H1 (cell line): ENCODE measurements at regions not wholly inside any gene's neighbourhood (a gene's known extent, or its start where the extent isn't known, plus 50 kb on each side); places are given as distances from the start of the nearest gene placed in this dataset.

Experiments
- CTCF ChIA-PET: fragments of 300-600 bp; sonication (Branson Sonifier 250); formaldehyde crosslinking; loops from one replicate; lab custom pipeline; 2021; ENCODE audit not compliant: partially characterized antibody; lab: Charles Lee
- POLR2A ChIA-PET: fragments of 300-600 bp; sonication (Branson Sonifier 250); formaldehyde crosslinking; loops from one replicate; lab custom pipeline; 2021; ENCODE audit warnings: inconsistent platforms; ENCODE audit not compliant: partially characterized antibody; lab: Charles Lee
- DNase-seq, 2 experiments: peaks; one replicate each; pipeline versions ENCODE4 v3.0.0 to v3.0.0-alpha.2; 2010 to 2022; ENCODE audit warnings: low spot score in 2 of 2, low read depth in 1 of 2, mixed read lengths in 1 of 2
- FAIRE-seq: peaks from 2 replicates; lab custom pipeline; 2011; peaks lifted over from hg19 to GRCh38; lab: Jason Lieb, UNC
- H2AFZ ChIP-seq: 2 replicates; pipeline ENCODE4 v1.8.1; 2012; ENCODE audit warnings: low read length, inconsistent platforms
- H2AK5ac ChIP-seq: 2 replicates; pipeline ENCODE4 v1.6.1; 2013; ENCODE audit warnings: low read depth, low read length
- H2BK120ac ChIP-seq: replicated peaks from 2 replicates; pipeline ENCODE3; 2013; ENCODE audit warnings: low read depth, low read length, inconsistent platforms
- H2BK12ac ChIP-seq: 2 replicates; pipeline ENCODE4 v1.6.1; 2013; ENCODE audit warnings: low read depth, low read length
- H2BK15ac ChIP-seq: 2 replicates; pipeline ENCODE4 v1.6.1; 2013; ENCODE audit warnings: low read length
- H2BK20ac ChIP-seq: 2 replicates; pipeline ENCODE4 v1.6.1; 2013; ENCODE audit warnings: low read length
- H2BK5ac ChIP-seq: 2 replicates; pipeline ENCODE4 v1.6.1; 2013; ENCODE audit warnings: low read depth, low read length
- H3K14ac ChIP-seq: 2 replicates; pipeline ENCODE4 v1.6.1; 2013; ENCODE audit warnings: inconsistent platforms; ENCODE audit not compliant: insufficient read length
- H3K18ac ChIP-seq: 2 replicates; pipeline ENCODE4 v1.6.1; 2013; ENCODE audit warnings: low read length; ENCODE audit errors: extremely low read depth
- H3K23ac ChIP-seq: 2 replicates; pipeline ENCODE4 v1.6.1; 2013; ENCODE audit warnings: inconsistent platforms; ENCODE audit not compliant: insufficient read length
- H3K23me2 ChIP-seq: 2 replicates; pipeline ENCODE4 v1.6.1; 2013; ENCODE audit warnings: low read depth, low read length
- H3K27ac ChIP-seq: 2 replicates; pipeline ENCODE4 v1.6.1; 2011; ENCODE audit warnings: low read depth, low read length, inconsistent platforms
- H3K27me3 ChIP-seq, 4 experiments: replicated peaks in 1 of 4; 1 replicate in 1 of 4; 2 replicates in 3 of 4; pipeline versions ENCODE4 v1.6.1 to v1.8.1; 2011 to 2013; ENCODE audit warnings: low read length in 3 of 4, mild to moderate bottlenecking in 3 of 4, inconsistent platforms in 2 of 4, mixed read lengths in 2 of 4, moderate library complexity in 1 of 4; ENCODE audit not compliant: control insufficient read depth in 3 of 4, insufficient read depth in 3 of 4; ENCODE audit errors: extremely low read depth in 1 of 4
- H3K36me3 ChIP-seq, 4 experiments: 2 replicates each; pipeline versions ENCODE4 v1.6.1 to v1.8.1; 2011 to 2013; ENCODE audit warnings: mild to moderate bottlenecking in 4 of 4, low read length in 3 of 4, moderate library complexity in 2 of 4, control low read depth in 1 of 4, inconsistent platforms in 1 of 4; ENCODE audit not compliant: insufficient read depth in 4 of 4, control insufficient read depth in 2 of 4
- H3K4ac ChIP-seq: replicated peaks from 2 replicates; pipeline ENCODE3; 2013; ENCODE audit warnings: low read length, low read depth, mixed read lengths, inconsistent platforms; ENCODE audit not compliant: insufficient read length
- H3K4me1 ChIP-seq, 4 experiments: replicated peaks in 1 of 4; 1 replicate in 1 of 4; 2 replicates in 3 of 4; pipeline versions ENCODE4 v1.6.1 to v1.8.1; 2011 to 2013; ENCODE audit warnings: low read length in 3 of 4, inconsistent platforms in 2 of 4, mixed read lengths in 1 of 4; ENCODE audit not compliant: insufficient read depth in 4 of 4, control insufficient read depth in 3 of 4
- H3K4me2 ChIP-seq, 2 experiments: 2 replicates each; pipeline versions ENCODE4 v1.6.1 to v1.8.1; 2011 to 2013; ENCODE audit warnings: low read depth in 2 of 2, low read length in 2 of 2, control low read depth in 1 of 2, inconsistent platforms in 1 of 2, mild to moderate bottlenecking in 1 of 2; ENCODE audit not compliant: insufficient read depth in 1 of 2
- H3K4me3 ChIP-seq, 4 experiments: fragments of 200-600, 300-600 bp in 1 of 4; sonication (generic), shearing (Covaris generic), sonication (Bioruptor Twin) in 1 of 4; 2 replicates each; pipeline versions ENCODE4 v1.5.1 to v1.8.1; 2011 to 2016; ENCODE audit warnings: low read length in 4 of 4, low read depth in 3 of 4, control low read depth in 2 of 4, inconsistent platforms in 2 of 4, mild to moderate bottlenecking in 2 of 4, mixed read lengths in 1 of 4, moderate library complexity in 1 of 4; ENCODE audit not compliant: insufficient read depth in 2 of 4; ENCODE audit errors: extremely low read depth in 1 of 4
- H3K56ac ChIP-seq: replicated peaks from 2 replicates; pipeline ENCODE3; 2013; ENCODE audit warnings: low read depth, mild to moderate bottlenecking, mixed read lengths, low read length, inconsistent platforms; ENCODE audit not compliant: insufficient read length
- H3K79me1 ChIP-seq: 2 replicates; pipeline ENCODE4 v1.6.1; 2013; ENCODE audit warnings: low read depth, low read length, control low read depth
- H3K79me2 ChIP-seq, 2 experiments: 2 replicates each; pipeline versions ENCODE4 v1.6.1 to v1.8.1; 2012 to 2013; ENCODE audit warnings: low read length in 2 of 2, mild to moderate bottlenecking in 2 of 2, inconsistent platforms in 1 of 2; ENCODE audit not compliant: insufficient read depth in 2 of 2, control insufficient read depth in 1 of 2
- H3K9ac ChIP-seq, 4 experiments: replicated peaks in 1 of 4; 1 replicate in 1 of 4; 2 replicates in 3 of 4; pipeline versions ENCODE4 v1.6.1 to v1.8.1; 2011 to 2013; ENCODE audit warnings: low read depth in 3 of 4, low read length in 3 of 4, control low read depth in 2 of 4, mild to moderate bottlenecking in 2 of 4, moderate library complexity in 2 of 4, inconsistent platforms in 1 of 4; ENCODE audit errors: extremely low read depth in 1 of 4
- H3K9me3 ChIP-seq, 2 experiments: 2 replicates each; pipeline versions ENCODE4 v1.6.1 to v1.8.1; 2012 to 2013; ENCODE audit warnings: mild to moderate bottlenecking in 2 of 2, moderate library complexity in 2 of 2, control low read depth in 1 of 2, inconsistent platforms in 1 of 2, low read depth in 1 of 2, low read length in 1 of 2, mixed read lengths in 1 of 2; ENCODE audit not compliant: insufficient read depth in 2 of 2
- H4K20me1 ChIP-seq, 2 experiments: replicated peaks in 1 of 2; 2 replicates each; pipeline versions ENCODE3 to v1.8.1; 2011 to 2013; ENCODE audit warnings: inconsistent platforms in 2 of 2, low read length in 2 of 2, mild to moderate bottlenecking in 1 of 2; ENCODE audit not compliant: insufficient read depth in 2 of 2, control insufficient read depth in 1 of 2
- H4K5ac ChIP-seq: 2 replicates; pipeline ENCODE4 v1.6.1; 2013; ENCODE audit warnings: low read length, low read depth, mixed read lengths, inconsistent platforms; ENCODE audit not compliant: insufficient read length
- H4K8ac ChIP-seq: 2 replicates; pipeline ENCODE4 v1.8.0; 2013; ENCODE audit warnings: mild to moderate bottlenecking, moderate library complexity, low read length, inconsistent platforms; ENCODE audit not compliant: insufficient read depth; ENCODE audit errors: extremely low read depth
- H4K91ac ChIP-seq: replicated peaks from 2 replicates; pipeline ENCODE3; 2013; ENCODE audit warnings: low read length, mixed read lengths, inconsistent platforms; ENCODE audit not compliant: insufficient read length
- ASH2L ChIP-seq: fragments of 200-600, 300-600 bp; sonication (generic); IDR thresholded peaks from one replicate; pipeline ENCODE4 v1.7.1; 2017; ENCODE audit warnings: low read length
- CBX5 ChIP-seq: fragments of 300-800, 300-1000 bp; sonication (generic); IDR thresholded peaks from 2 replicates; pipeline ENCODE4 v1.7.1; 2016; ENCODE audit warnings: antibody characterized with exemption, low read length, low read depth
- CHD2 ChIP-seq: IDR thresholded peaks from 2 replicates; pipeline ENCODE4 v1.6.1; 2012; ENCODE audit warnings: low read length, improper control_type of control experiment
- EGR1 ChIP-seq: IDR thresholded peaks from 2 replicates; pipeline ENCODE4 v1.6.1; 2011; ENCODE audit warnings: low read depth, low read length, borderline replicate concordance
- GTF2F1 ChIP-seq: IDR thresholded peaks from 2 replicates; pipeline ENCODE4 v1.6.1; 2012; ENCODE audit warnings: low read depth, low read length, improper control_type of control experiment, borderline replicate concordance
- JUN ChIP-seq: IDR thresholded peaks from 2 replicates; pipeline ENCODE4 v1.6.1; 2011; ENCODE audit warnings: low read depth, mild to moderate bottlenecking, improper control_type of control experiment, low read length
- RBBP5 ChIP-seq: IDR thresholded peaks from 2 replicates; pipeline ENCODE4 v1.7.1; 2012; ENCODE audit warnings: low read depth, mild to moderate bottlenecking, inconsistent platforms, low read length, moderate library complexity, borderline replicate concordance
- SP1 ChIP-seq: IDR thresholded peaks from 2 replicates; pipeline ENCODE4 v1.6.1; 2011; ENCODE audit warnings: low read depth, low read length
- SUZ12 ChIP-seq: fragments of 200-600 bp; sonication (generic); IDR thresholded peaks from 2 replicates; pipeline ENCODE4 v1.6.1; 2012; ENCODE audit warnings: mild to moderate bottlenecking, inconsistent platforms, low read length, moderate library complexity, mixed read lengths
- TCF12 ChIP-seq: IDR thresholded peaks from 2 replicates; pipeline ENCODE4 v1.6.1; 2011; ENCODE audit warnings: low read depth, mild to moderate bottlenecking, low read length
- YY1 ChIP-seq: IDR thresholded peaks from 2 replicates; pipeline ENCODE4 v1.6.1; 2011; ENCODE audit warnings: low read depth, mild to moderate bottlenecking, low read length
- WGBS, 2 experiments: shearing (Covaris generic) in 1 of 2; methylation state at CpG; one replicate each; pipeline versions ENCODE4 v1.1.6 to v1.1.7; 2013 to 2015; ENCODE audit warnings: low lambda C conversion rate in 2 of 2, mixed read lengths in 2 of 2, inconsistent platforms in 1 of 2, low coverage in 1 of 2, missing lambda C conversion rate in 1 of 2; ENCODE audit not compliant: insufficient replicate concordance in 2 of 2, insufficient coverage in 1 of 2, insufficient read length in 1 of 2; ENCODE audit errors: extremely low coverage in 1 of 2, missing lambda C conversion rate in 1 of 2; 5-methylcytosine and 5-hydroxymethylcytosine counted together

GRCh38 chrX:121755541-121755940 lies 708.1 kb downstream of the GLUD2 start:
- H4K91ac ChIP-seq: no peak overlapping the region
- H3K14ac ChIP-seq: no peak overlapping the region
- TF ChIP-seq SP1 (no peak), GTF2F1 (no peak), CHD2 (no peak), TCF12 (no peak), EGR1 (no peak), JUN (no peak), CBX5 (no peak), SUZ12 (no peak), RBBP5 (no peak), YY1 (no peak), ASH2L (no peak)
- H4K8ac ChIP-seq: no peak overlapping the region
- H3K18ac ChIP-seq: no peak overlapping the region
- H3K79me2 ChIP-seq: no peaks in the 10 kb centered on the region
- H3K23me2 ChIP-seq: no peaks in the 10 kb centered on the region; the same call in 1 of the 2 replicates
- no peaks in the 10 kb centered on the region for H3K79me1 ChIP-seq
- no peak overlapping the region for H4K5ac ChIP-seq
- no peak overlapping the region for H3K27ac ChIP-seq
- no peak overlapping the region for H2BK15ac ChIP-seq
- no peak overlapping the region for H2AFZ ChIP-seq
- H3K4me1 ChIP-seq: no peaks in the 10 kb centered on the region
- POLR2A ChIA-PET: no interaction called here
- FAIRE-seq (no peak), DNase-seq (no peak)
- no peaks in the 10 kb centered on the region for H4K20me1 ChIP-seq
- no peak overlapping the region for H3K4me2 ChIP-seq
- no peak overlapping the region for H2BK20ac ChIP-seq
- 92% methylated on average over 2 of the region's 3 CpGs; no CpG with 5 or more reads in 1 of the 2 experiments for WGBS, 2 experiments
- no peak overlapping the region for H3K56ac ChIP-seq
- no peak overlapping the region for H3K4me3 ChIP-seq
- no peak overlapping the region for H2BK5ac ChIP-seq
- no peak overlapping the region for H2BK12ac ChIP-seq
- H2AK5ac ChIP-seq: no peak overlapping the region
- H2BK120ac ChIP-seq: no peak overlapping the region
- no peak overlapping the region for H3K4ac ChIP-seq
- H3K9me3 ChIP-seq: 0 out of 4 replicates have a peak, but pooled peaks cover 0 to 3% of the 10 kb centered on the region in 2 experiments
- H3K9ac ChIP-seq: no peak overlapping the region
- H3K36me3 ChIP-seq: no peaks in the 10 kb centered on the region
- H3K23ac ChIP-seq: no peak overlapping the region
- CTCF ChIA-PET: no interaction called here
- H3K27me3 ChIP-seq: no peaks in the 10 kb centered on the region
